Cardiac muscle cell (in vitro differentiated cells and primary cell): ENCODE measurements at regions not wholly inside any gene's neighbourhood (a gene's known extent, or its start where the extent isn't known, plus 50 kb on each side); places are given as distances from the start of the nearest gene placed in this dataset.

Experiments
- DNase-seq, 2 donors: peaks; one replicate each; pipeline versions ENCODE4 v3.0.0 to v3.0.0-alpha.2; 2010 to 2017; ENCODE audit warnings: low read depth in 1 of 2, low spot score in 1 of 2
- H3K27ac ChIP-seq: fragments of 200-600 bp; sonication (generic); 2 replicates; pipeline ENCODE4 v1.5.1; 2016
- H3K27me3 ChIP-seq: fragments of 200-600 bp; sonication (generic); 2 replicates; pipeline ENCODE4 v1.6.0; 2016; ENCODE audit warnings: control low read depth
- H3K36me3 ChIP-seq: fragments of 200-600 bp; sonication (generic); 2 replicates; pipeline ENCODE4 v1.5.1; 2016; ENCODE audit warnings: control low read depth
- H3K4me1 ChIP-seq: fragments of 200-600 bp; sonication (generic); 2 replicates; pipeline ENCODE4 v1.8.1; 2017; ENCODE audit warnings: low read depth, mild to moderate bottlenecking, mixed run types
- H3K4me3 ChIP-seq: fragments of 200-600 bp; sonication (generic); 2 replicates; pipeline ENCODE4 v1.5.1; 2016; ENCODE audit warnings: mild to moderate bottlenecking
- H3K9me3 ChIP-seq: fragments of 200-600 bp; sonication (generic); 2 replicates; pipeline ENCODE4 v1.5.1; 2017; ENCODE audit warnings: low read depth, mild to moderate bottlenecking, control low read depth
- CTCF ChIP-seq: IDR thresholded peaks from 2 replicates; pipeline ENCODE4 v1.5.1; 2012; ENCODE audit warnings: low read depth, mild to moderate bottlenecking, low read length

GRCh38 chr9:135286961-135287360, 192.6 kb upstream of the PPP1R26 start:
- H3K4me3 ChIP-seq: no peak overlapping the region
- no peaks in the 10 kb centered on the region for H3K27me3 ChIP-seq
- H3K4me1 ChIP-seq: no peaks in the 10 kb centered on the region
- no peaks in the 10 kb centered on the region for H3K9me3 ChIP-seq
- H3K36me3 ChIP-seq: no peaks in the 10 kb centered on the region
- no peak for TF ChIP-seq CTCF
- DNase-seq: no peak
- no peak overlapping the region for H3K27ac ChIP-seq

- no peak for TF ChIP-seq CTCF
- H3K27ac ChIP-seq: no peak overlapping the region
- DNase-seq: no peak
- no peaks in the 10 kb centered on the region for H3K36me3 ChIP-seq
- no peaks in the 10 kb centered on the region for H3K4me1 ChIP-seq
- H3K4me3 ChIP-seq: no peak overlapping the region
- H3K9me3 ChIP-seq: no peaks in the 10 kb centered on the region
- H3K27me3 ChIP-seq: no peaks in the 10 kb centered on the region
Observed at GRCh38 chr9:135287627-135288026, 192.0 kb upstream of the PPP1R26 start.

GRCh38 chr9:135288054-135288453, 191.5 kb upstream of the PPP1R26 start:
- no peaks in the 10 kb centered on the region for H3K27me3 ChIP-seq
- DNase-seq: no peak
- no peak overlapping the region for H3K4me3 ChIP-seq
- no peaks in the 10 kb centered on the region for H3K9me3 ChIP-seq
- H3K36me3 ChIP-seq: no peaks in the 10 kb centered on the region
- H3K4me1 ChIP-seq: no peaks in the 10 kb centered on the region
- no peak overlapping the region for H3K27ac ChIP-seq
- TF ChIP-seq CTCF: no peak

GRCh38 chr9:135289081-135289491, 190.5 kb upstream of the PPP1R26 start:
- no peak for DNase-seq
- H3K27ac ChIP-seq: no peak overlapping the region
- TF ChIP-seq CTCF: no peak
- no peaks in the 10 kb centered on the region for H3K27me3 ChIP-seq
- no peak overlapping the region for H3K4me3 ChIP-seq
- no peaks in the 10 kb centered on the region for H3K4me1 ChIP-seq
- H3K36me3 ChIP-seq: no peaks in the 10 kb centered on the region
- H3K9me3 ChIP-seq: no peaks in the 10 kb centered on the region

- no peak overlapping the region for H3K27ac ChIP-seq
- no peak overlapping the region for H3K4me3 ChIP-seq
- no peaks in the 10 kb centered on the region for H3K36me3 ChIP-seq
- no peaks in the 10 kb centered on the region for H3K27me3 ChIP-seq
- H3K9me3 ChIP-seq: no peaks in the 10 kb centered on the region
- peak in 1 of 2 donors; percentile 20 for DNase-seq
- no peaks in the 10 kb centered on the region for H3K4me1 ChIP-seq
- no peak for TF ChIP-seq CTCF
Observed at GRCh38 chr9:135290086-135290485, 189.5 kb upstream of the PPP1R26 start.

GRCh38 chr9:135290566-135290965, 189.0 kb upstream of the PPP1R26 start:
- Histone ChIP-seq H3K27me3 (no peaks in the 10 kb centered on the region), H3K4me3 (no peak overlapping the region), H3K27ac (no peak overlapping the region), H3K9me3 (no peaks in the 10 kb centered on the region), H3K36me3 (no peaks in the 10 kb centered on the region), H3K4me1 (no peaks in the 10 kb centered on the region)
- no peak for DNase-seq
- TF ChIP-seq CTCF: no peak
